NOMO-1 treated with DMSO at 0.1 percent for 48 hours (cell line): ENCODE measurements at regions not wholly inside any gene's neighbourhood (a gene's known extent, or its start where the extent isn't known, plus 50 kb on each side); places are given as distances from the start of the nearest gene placed in this dataset.

Source experiments
- DNase-seq: peaks from one replicate; lab custom pipeline; 2025; ENCODE audit not compliant: unreplicated experiment; lab: John Stamatoyannopoulos, UW

DNA sequence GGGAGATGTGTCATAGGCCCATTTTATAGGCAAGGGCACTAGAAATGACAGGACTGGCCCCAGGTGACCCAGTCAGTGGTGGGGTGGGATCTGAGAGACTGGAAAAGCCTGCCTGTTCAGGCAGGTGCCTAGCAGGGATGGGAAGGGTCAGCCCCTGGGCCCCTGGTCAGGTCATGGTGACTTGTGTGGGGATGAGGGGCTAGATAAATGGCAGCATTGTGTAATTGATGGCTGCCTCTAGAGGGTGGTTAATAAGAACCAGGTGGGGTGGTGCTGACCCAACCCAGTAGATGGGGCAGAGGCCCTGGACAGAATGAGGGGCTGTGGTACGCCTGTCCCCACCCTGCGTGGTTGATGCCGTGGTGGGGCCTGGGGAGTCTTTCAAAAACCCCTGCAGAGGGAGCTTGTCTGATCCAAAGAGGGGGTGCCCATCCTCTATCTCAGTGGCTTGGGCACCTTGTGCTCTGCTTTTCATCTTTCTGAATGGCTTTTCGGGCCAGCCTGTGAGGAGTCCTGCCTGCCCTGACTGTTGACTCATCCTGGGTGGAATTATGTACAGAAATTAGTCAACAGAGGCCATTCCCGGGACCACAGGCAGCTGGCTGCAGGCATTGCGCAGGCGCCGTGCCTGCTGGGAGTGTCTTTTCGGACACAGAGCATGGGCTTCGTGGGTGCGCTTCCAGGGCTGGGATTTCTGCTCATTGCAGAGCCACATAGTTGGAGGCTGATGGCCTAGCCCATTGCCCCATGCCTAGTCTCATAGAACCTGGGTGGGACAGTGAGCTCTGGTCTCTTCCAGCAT is 93.6 kb upstream of the PITX1 start:
- no peak for DNase-seq

DNA sequence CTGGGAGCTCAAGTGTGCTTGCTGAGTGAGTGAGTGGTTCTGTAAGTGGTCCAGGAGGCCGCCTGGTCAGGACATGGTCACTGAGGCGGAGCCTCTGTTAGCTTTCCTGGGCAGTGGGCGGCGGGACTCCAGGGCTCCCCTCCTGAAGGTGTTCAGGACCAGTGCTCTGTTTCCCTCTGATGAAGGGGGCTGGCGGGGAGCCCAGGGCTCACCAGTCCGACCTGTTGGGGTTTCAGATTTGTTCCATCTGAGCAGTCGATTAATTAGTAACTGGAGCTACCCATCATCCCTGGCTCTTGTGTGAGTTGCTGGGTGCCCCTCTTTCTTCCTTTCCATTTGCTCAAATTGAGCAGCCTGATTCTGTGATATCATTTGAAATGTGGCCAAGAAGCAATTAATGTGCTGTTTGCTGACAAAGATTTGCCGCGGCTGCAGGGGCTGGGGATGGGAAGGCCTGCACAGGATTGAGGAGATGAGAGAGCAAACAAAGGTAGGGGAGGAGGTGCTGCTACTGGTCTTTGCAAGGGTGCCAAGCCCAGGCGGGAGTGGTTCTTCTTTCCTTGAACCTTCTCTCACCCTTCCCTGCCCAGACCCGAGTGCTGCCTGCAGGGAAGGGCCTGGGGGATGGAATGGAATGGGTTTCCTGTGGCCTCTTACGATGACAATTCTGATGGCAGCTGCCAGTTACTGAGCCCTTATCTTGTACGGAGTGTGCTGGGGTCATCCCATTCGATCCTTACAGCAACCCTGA is 92.8 kb upstream of the PITX1 start:
- no peak for DNase-seq

DNA sequence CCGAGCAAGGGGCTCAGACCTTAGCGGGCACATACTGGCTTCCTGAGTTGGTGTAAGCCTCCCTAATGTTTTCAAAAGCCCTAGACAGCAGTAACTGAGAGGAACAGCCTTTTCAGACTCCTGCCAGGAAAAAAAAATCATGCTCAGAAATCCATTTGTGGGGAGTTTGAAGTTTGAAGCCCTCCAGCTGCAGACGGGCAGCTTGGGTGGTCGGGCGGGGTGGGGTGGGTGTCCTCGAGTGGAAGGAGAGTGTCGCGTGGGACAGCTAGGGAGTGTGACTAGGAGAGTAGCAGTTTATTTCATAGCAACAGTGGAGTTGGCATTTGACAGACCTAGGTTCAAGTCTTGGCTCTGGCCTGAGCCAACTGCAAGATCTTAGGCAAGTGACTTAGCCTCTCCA is 90.7 kb upstream of the PITX1 start:
- DNase-seq: no peak

- DNase-seq: no peak
Measured at GRCh38 chr5:135124128-135124527, 90.1 kb upstream of the PITX1 start.

DNA sequence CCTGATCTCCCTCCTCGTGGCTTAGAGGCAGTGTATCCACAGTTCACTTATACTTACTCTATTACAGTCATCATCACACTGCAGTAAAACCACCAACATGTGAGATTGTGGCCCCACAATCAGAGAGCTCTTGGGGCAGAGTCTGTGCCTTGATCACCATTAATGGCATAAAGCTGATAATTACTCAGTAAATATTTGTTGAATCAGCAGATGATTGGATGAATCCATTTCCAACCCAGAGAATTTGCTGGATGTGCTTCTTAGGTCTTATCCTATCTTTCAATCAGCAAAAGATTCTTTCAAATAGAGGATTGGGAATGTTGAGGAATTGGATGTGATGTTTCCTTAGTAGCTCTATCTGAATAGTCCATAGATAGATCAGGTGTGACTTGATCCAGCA is 88.8 kb upstream of the PITX1 start:
- no peak for DNase-seq

DNA sequence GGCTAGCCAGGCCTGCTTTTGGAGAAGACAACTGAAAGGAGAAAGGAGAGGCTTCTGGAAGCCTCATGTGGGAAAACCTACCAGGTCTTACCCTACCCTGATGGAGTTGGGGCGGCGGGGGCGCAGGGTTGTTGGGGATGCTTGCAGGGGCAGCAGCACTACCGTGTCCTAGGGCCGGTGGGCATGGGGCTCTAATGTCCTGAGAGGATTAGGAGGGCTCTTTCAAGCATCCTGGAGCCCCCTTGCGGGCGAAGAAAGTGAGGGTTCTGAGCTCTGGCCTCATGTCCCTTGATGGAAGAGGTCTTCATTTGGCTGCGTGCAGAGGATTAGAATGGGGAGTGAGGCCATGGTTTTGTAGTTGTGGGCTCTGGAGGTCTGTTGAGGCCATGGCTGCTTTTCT is 86.9 kb upstream of the PITX1 start:
- no peak for DNase-seq

DNA sequence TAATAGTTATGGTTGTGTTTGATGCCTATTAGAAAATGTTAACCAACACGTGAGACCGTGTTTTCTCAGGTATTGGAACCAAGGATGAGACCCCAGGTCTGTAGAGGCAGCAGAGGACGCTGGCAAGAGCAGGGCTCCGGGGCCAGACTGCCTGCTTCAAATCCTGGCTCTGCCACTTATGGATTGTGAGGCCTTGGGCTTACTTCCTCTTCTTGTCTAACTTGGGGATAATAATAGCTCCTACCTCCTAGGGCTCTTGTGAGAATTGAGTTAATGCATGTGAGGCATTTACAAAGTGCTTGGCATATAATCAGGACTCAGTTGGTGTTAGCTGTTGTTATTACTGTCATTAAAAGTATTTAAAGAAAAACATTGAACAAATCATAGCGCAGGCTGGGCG is 85.5 kb upstream of the PITX1 start:
- peak; percentile 44 for DNase-seq

DNA sequence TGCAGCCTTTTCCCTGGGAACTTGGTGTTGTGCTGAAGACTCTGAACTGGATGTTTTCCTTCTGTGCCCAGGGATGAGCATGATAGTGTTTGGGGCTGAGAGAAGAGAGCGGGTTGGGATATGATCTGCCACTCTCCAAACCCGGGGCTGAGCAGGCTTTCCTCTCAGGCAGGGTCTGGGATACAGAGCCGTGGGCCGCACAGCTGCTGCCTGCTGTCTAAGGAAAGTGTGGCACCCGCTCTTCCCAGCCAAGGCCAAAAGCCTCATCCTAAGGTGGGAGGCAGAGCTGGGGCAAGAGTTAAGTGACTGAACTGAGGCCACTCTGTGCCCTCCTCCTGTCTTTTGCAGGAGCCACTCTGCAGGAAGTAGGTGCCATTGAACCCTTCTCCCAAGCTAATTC is 83.6 kb upstream of the PITX1 start:
- DNase-seq: no peak

DNA sequence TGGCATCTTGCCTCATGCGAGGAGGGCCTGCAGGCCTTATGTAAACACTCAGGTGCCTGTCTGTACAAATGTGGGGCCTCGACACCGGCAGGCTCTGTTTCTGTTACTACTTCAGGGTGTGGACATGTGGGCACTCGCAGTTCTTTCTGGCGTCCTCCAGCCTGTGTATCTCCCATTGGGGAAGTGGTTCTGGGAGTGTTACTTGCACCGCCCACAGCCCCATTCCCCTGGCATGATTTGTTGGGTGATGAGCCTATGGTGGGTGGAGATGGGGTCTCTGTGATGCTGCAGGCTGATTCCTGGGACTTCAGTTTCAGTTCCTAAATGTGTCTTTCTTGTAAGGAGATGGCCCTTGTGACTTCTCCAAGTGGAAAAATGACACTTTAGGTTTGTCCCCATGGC is 82.1 kb upstream of the PITX1 start:
- peak; percentile 30 for DNase-seq

DNA sequence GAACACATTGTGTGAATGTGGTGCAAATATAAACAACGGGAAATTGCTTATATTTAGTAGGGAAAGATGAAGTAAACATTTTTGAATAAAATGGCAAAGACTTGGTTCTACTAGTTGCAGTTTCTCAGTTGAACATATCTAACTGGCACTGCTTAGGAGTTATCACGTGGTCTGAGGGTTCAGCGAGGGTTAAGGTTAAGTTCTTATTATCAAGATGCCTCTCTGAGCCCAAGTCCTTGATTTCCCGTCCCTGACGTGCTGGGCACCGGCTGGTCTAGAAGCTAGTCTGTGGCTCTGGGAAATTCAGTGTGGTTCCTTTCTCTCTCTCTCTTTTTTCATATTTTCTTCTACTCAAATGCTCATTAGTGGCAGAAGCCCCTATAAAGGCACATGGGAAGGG is 81.6 kb upstream of the PITX1 start:
- DNase-seq: no peak

- no peak for DNase-seq
Measured at GRCh38 chr5:135114759-135115158, 80.7 kb upstream of the PITX1 start.

DNA sequence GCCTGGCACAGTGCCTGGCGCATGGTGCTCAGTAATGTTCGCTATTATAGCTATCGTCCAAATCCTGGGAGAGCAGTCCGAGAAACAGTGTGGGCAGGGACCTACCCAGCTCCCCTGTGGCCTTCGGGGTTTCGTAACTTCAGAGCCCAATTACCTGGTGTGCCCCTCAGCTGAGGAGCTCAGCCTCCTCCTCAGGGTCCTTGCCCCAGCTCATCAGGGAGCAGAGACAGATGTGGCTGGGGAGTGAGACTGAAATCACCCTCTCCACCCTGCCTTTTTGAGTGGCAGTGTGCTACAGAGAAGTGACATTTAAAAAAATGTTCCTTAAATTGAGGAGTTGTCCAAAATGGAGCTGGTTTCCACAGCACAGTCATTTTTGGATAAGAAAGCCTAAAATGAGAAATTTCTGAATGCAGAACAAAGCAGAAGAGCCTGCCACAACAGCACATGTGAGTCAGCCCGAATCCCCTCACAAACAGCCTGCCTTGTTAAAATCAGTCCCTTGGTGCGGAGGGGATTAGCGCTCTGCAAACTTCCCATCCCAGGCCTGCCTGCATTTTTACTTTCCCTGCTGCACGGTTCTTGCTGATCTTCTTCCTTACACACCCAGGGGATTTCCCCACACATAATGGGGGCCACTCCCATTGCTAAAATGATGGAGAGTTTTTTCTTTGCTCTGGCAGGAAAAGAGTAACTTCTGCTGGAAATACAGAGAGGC is 78.1 kb upstream of the PITX1 start:
- DNase-seq: no peak

DNA sequence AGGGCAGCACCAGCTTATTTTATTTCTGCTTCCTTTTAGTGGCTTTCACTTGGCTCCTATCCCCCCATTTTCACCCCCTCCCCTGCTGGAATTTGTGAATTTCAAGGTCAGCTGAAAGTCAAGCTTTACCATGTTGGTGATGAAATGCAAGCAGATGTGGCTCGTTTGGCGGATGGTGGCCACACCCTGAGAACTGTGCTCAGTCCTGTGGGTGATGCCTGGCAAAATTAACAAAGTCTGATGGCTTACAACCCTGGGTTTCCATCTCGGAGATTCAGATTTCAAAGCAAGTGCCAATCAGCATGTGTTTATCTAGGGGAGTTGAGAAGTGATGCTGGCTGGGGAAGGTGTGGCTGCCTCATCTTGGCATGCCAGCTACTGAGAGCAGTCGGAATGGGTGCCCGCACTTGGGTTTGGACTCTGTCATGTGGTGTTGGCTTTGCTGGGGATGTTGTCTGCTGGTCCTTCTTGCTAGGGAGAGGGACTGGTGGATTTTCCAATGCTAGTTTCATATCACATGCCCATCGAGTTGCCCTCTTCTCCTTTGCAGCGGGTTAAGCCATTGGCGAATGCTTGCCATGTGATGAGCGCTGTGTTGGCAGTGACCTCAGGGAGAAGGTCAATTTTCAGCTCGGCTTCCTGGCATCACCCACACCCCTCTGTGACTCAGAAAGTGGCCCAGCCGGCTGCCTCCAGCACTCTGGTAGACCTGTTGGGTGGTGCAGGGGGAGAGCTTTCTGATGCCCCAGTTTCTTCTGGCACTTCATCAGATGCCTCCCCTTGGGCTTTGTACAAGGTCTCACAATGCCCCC is 77.0 kb upstream of the PITX1 start:
- no peak for DNase-seq

DNA sequence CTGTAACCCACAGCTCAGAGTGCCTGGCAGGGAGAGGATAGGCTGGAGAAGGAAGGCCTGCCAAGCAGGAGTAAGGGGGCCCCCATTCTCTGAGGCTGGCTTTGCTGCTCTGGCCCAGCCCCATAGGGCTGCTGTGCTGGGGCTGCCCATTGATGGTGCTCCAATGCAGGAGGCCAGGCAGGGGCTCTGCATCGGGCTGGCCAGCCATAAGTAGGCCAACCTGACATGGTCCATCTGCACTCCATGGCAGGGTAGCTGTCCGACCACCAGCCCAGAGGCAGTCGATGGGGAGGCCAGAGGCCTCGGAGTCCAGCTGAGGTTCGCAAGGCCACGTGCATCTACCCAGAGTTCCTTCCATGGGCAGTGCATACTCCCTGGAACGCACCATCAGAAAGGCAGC is 75.0 kb upstream of the PITX1 start:
- no peak for DNase-seq

DNA sequence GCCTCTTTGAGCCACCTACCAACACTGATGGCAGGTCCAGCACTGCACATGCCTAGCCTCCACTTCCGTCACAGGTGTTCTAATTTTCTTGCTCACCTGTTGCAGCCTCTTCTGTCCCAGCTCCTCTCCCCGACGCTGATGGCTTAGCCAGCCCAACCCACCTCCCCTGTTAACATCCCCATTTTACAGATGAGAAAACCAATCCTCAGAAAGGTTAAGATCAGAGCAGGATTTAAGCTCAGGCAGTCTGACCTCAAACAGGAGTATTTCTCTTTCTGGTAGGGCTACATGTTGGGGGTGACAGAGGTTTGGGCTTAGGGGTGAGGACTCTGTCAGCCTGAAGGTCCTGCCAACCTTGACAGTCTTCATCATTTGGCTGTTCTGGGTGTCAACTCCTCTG is 74.5 kb upstream of the PITX1 start:
- DNase-seq: no peak

DNA sequence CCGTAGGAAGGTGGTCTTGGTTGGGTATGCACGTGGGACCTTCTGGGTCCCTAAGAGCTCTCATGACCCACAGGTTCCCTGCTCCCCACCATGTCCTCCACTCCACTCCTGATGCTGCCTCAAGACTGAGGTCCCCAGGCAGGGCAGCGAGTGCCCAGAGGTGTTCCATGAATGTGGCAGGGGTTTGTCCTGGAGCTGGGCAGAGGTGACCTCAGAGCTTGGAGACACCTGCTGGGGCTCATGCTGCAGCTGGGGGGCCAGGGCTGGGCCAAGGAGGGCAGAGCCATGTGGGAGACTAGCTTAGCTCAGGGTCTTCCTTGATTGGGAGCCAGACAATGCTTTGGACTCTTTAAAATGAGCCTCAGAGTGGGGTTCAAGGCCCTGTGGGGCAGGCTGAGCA is 74.0 kb upstream of the PITX1 start:
- no peak for DNase-seq

- no peak for DNase-seq
Measured at GRCh38 chr5:135106610-135107471, 72.8 kb upstream of the PITX1 start.

GRCh38 chr5:135106136-135106535 is 72.1 kb upstream of the PITX1 start:
- no peak for DNase-seq

- DNase-seq: no peak
Measured at GRCh38 chr5:135105105-135105484, 71.1 kb upstream of the PITX1 start.

GRCh38 chr5:135103575-135103853 is 69.5 kb upstream of the PITX1 start:
- DNase-seq: no peak
